A549 (cell line): ENCODE measurements at regions not wholly inside any gene's neighbourhood (a gene's known extent, or its start where the extent isn't known, plus 50 kb on each side); places are given as distances from the start of the nearest gene placed in this dataset.

ENCODE experiments used
- CHD2 ChIP-seq: fragments of 150-350 bp; IDR thresholded peaks from 2 replicates; pipeline ENCODE4 v1.6.1; 2014; ENCODE audit warnings: low read length; ENCODE audit not compliant: partially characterized antibody
- CTCF ChIP-seq: fragments of >200 bp; sonication (Bioruptor Twin); formaldehyde crosslinking; IDR thresholded peaks from 3 replicates; pipeline ENCODE4 v1.5.1; 2016
- HMGXB4 ChIP-seq: fragments of 250-450 bp; sonication (Bioruptor Pico); IDR thresholded peaks from 2 replicates; pipeline ENCODE4 v1.5.0; 2021; ENCODE audit warnings: mild to moderate bottlenecking, moderate library complexity, borderline replicate concordance
- HOXA7 ChIP-seq: fragments of 250-450 bp; sonication (Bioruptor Pico); IDR thresholded peaks from 2 replicates; pipeline ENCODE4 v1.5.0; 2020; ENCODE audit warnings: mild to moderate bottlenecking, moderate library complexity
- NR3C1 ChIP-seq: fragments of >200 bp; sonication (Bioruptor Twin); formaldehyde crosslinking; IDR thresholded peaks from 3 replicates; pipeline ENCODE4 v1.6.1; 2017
- USF2 ChIP-seq: fragments of 450-650 bp; IDR thresholded peaks from 2 replicates; pipeline ENCODE4 v1.6.1; 2014; ENCODE audit warnings: antibody characterized with exemption

GRCh38 chr3:19060404-19060803 is 87.9 kb upstream of the KCNH8 start:
- no peak for TF ChIP-seq HMGXB4 (CRISPR knock-in tag)
- TF ChIP-seq CTCF, result no peak
- TF ChIP-seq NR3C1, result no peak
- TF ChIP-seq HOXA7 (CRISPR knock-in tag), result no peak
- no peak for TF ChIP-seq CHD2
- no peak for TF ChIP-seq USF2
